Activated CD4-positive, alpha-beta T cell treated with anti-CD3 and anti-CD28 coated beads for 36 hours (primary cell): ENCODE measurements at regions not wholly inside any gene's neighbourhood (a gene's known extent, or its start where the extent isn't known, plus 50 kb on each side); places are given as distances from the start of the nearest gene placed in this dataset.
"Not testable (repeated sequence)": the region's sequence is repeated elsewhere in the genome, so short reads cannot be mapped to it uniquely, and the experiment has no call there.

Source experiments
- ATAC-seq: fragments of 200-7000 bp; cut with Tn5 transposase; one replicate; pipeline ENCODE4 v1.10.0; 2021; ENCODE audit warnings: mild to moderate bottlenecking, moderate library complexity
- CTCF ChIA-PET: fragments of 350-600 bp; sonication (Branson Sonifier 250); formaldehyde crosslinking; loops from one replicate; lab custom pipeline; 2021; ENCODE audit warnings: antibody characterized with exemption; lab: Charles Lee
- POLR2A ChIA-PET: fragments of 350-600 bp; sonication (Branson Sonifier 250); formaldehyde crosslinking; loops from one replicate; lab custom pipeline; 2021; ENCODE audit warnings: antibody characterized with exemption, inconsistent platforms; lab: Charles Lee
- DNase-seq: peaks from one replicate; pipeline ENCODE4 v3.0.0-alpha.2; 2020
- H3K27ac Mint-ChIP-seq: one replicate; pipeline ENCODE4 v1.8.0; 2021; ENCODE audit warnings: mixed read lengths
- H3K27me3 Mint-ChIP-seq: one replicate; pipeline ENCODE4 v1.8.0; 2021; ENCODE audit warnings: mixed read lengths
- H3K36me3 Mint-ChIP-seq: one replicate; pipeline ENCODE4 v1.8.0; 2021; ENCODE audit warnings: low read depth, mixed read lengths
- H3K4me1 Mint-ChIP-seq: one replicate; pipeline ENCODE4 v1.8.0; 2021; ENCODE audit warnings: mixed read lengths
- H3K4me3 Mint-ChIP-seq: one replicate; pipeline ENCODE4 v1.8.0; 2021; ENCODE audit warnings: mild to moderate bottlenecking, moderate library complexity, mixed read lengths
- H3K9me3 Mint-ChIP-seq: one replicate; pipeline ENCODE4 v1.8.0; 2021; ENCODE audit warnings: low read depth, mixed read lengths
- intact Hi-C, 2 experiments: fragments of 100-400 bp; cut with DNase I in 1 of 2; cut with micrococcal nuclease in 1 of 2; formaldehyde crosslinking; loops; one replicate each; pipeline versions ENCODE4 v1.14.2 to v1.15.1; 2022 to 2024; cut with DNase I, micrococcal nuclease

- POLR2A ChIA-PET = no interaction called here
These were observed 108.1 kb upstream of the ZNF746 start for GRCh38 chr7:149605696-149606095.

DNA sequence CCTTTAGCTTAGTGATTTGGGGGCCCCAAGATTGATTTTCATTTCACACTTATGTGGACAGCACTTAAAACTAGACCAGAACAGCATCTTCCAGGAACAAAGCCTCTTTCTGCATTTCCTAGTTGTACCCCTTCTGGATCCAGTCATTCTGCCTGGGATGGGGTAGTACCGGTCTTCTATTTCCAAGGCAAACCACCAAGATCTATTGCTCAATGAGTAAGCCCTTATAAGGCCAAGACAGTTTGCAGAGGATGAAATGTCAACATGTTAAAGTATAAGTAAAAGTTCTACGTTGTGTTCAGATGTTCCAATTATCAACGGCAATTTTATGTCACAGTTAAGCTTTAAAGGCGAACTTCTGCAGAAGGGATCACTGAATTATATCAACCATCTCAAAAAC lies 106.9 kb upstream of the ZNF746 start:
- Mint-ChIP-seq H3K9me3 (no peaks in the 10 kb centered on the region), H3K4me1 (peaks cover 26% of the 10 kb centered on the region), H3K27ac (no peak overlapping the region), H3K36me3 (peaks cover 59% of the 10 kb centered on the region), H3K27me3 (no peaks in the 10 kb centered on the region), H3K4me3 (no peak overlapping the region)
- intact Hi-C loops = no loop called here
- POLR2A ChIA-PET = no interaction called here
- ATAC-seq = no peak
- DNase-seq = no peak
- CTCF ChIA-PET = no interaction called here

More at GRCh38 chr7:149605696-149606095, 108.1 kb upstream of the ZNF746 start:
- intact Hi-C loops = no loop called here
- Mint-ChIP-seq H3K4me1 (peaks cover 14% of the 10 kb centered on the region), H3K4me3 (no peak overlapping the region), H3K27me3 (no peaks in the 10 kb centered on the region), H3K9me3 (no peaks in the 10 kb centered on the region), H3K27ac (peak overlapping the region; percentile 5), H3K36me3 (peaks cover 57% of the 10 kb centered on the region)
- DNase-seq (no peak), ATAC-seq (no peak)
- CTCF ChIA-PET = interaction anchor here (0.7 kb wide), 1 partner anchor 57 kb away, joined by 3 read pairs; no protein-coding TSS in a partner anchor

GRCh38 chr7:149600669-149601330 lies 103.2 kb upstream of the ZNF746 start:
- ChIA-PET CTCF (interaction anchor here (0.6 to 1.0 kb wide), 2 partner anchors 22 to 177 kb away, joined by 3 read pairs; no protein-coding TSS in a partner anchor), POLR2A (interaction anchor here (0.6 to 1.6 kb wide), 4 partner anchors 20 to 401 kb away, joined by 3 to 16 read pairs (median 5); no protein-coding TSS in a partner anchor)
- ATAC-seq = peak; percentile 97
- not testable (repeated sequence) for H3K27me3 Mint-ChIP-seq, H3K9me3 Mint-ChIP-seq
- H3K36me3 Mint-ChIP-seq = peaks cover 55% of the 10 kb centered on the region
- peak overlapping the region; percentile 46 for H3K4me3 Mint-ChIP-seq
- H3K27ac Mint-ChIP-seq = peak overlapping the region; percentile 84
- intact Hi-C loops = loop anchor here (1.0 to 2.0 kb wide), 5 partner anchors 21 to 362 kb away; partner anchors contain the start of genes ZNF212 (in 1 of the 2) and ZNF746 (in 1 of the 2)
- DNase-seq = peak; percentile 78
- H3K4me1 Mint-ChIP-seq = peaks cover 34% of the 10 kb centered on the region

- intact Hi-C loops = loop anchor here (1.0 to 2.0 kb wide), 6 partner anchors 19 to 361 kb away; partner anchors contain the start of gene ZNF212 (in 1 of the 2)
- Mint-ChIP-seq H3K4me1 (peaks cover 34% of the 10 kb centered on the region), H3K9me3 (no peaks in the 10 kb centered on the region), H3K4me3 (peak overlapping the region; percentile 46), H3K27ac (peak overlapping the region; percentile 84), H3K36me3 (peaks cover 51% of the 10 kb centered on the region), H3K27me3 (no peaks in the 10 kb centered on the region)
- no peak for ATAC-seq
- ChIA-PET CTCF (interaction anchor here (1.0 to 1.1 kb wide), 4 partner anchors 23 to 26 kb away, joined by 3 to 7 read pairs (median 4); no protein-coding TSS in a partner anchor), POLR2A (interaction anchor here (0.6 to 1.6 kb wide), 2 partner anchors 21 to 148 kb away, joined by 4 to 6 read pairs; no protein-coding TSS in a partner anchor)
- DNase-seq = no peak
These were observed 102.1 kb upstream of the ZNF746 start for GRCh38 chr7:149599636-149600206.

DNA sequence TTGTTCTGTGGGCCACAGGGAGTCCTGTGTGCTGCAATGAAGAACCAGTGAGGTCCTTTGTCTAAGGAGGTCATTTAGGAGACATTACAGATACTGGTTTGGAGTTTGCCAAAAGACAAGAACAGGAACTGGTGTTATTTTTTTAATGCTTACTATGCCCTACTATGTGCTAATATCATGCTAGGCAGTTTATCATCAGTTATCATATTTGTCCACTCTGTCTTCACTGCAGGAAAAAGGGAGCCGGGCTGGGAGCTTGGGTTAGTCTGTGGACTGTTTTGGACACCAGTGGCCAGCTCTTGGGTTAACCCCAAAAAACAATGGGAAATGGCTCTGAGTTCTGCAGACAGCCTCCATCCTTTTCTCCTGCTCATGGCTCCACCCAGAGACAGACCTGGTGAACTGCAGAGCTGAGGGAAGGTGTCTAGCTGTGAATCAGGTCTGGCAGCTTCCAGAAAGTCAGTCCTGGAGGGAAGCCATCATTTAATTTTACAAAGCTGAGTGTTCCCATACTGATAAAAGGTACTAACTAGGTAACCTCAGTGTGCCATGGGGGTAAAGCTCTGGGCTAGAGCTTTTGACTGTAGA lies 101.2 kb upstream of the ZNF746 start:
- Mint-ChIP-seq H3K27me3 (no peaks in the 10 kb centered on the region), H3K4me1 (peaks cover 34% of the 10 kb centered on the region), H3K9me3 (no peaks in the 10 kb centered on the region), H3K36me3 (peaks cover 48% of the 10 kb centered on the region), H3K4me3 (no peak overlapping the region), H3K27ac (no peak overlapping the region)
- CTCF ChIA-PET = interaction anchor here (0.6 to 1.2 kb wide), 10 partner anchors 10 to 284 kb away, joined by 3 to 7 read pairs (median 4); no protein-coding TSS in a partner anchor
- POLR2A ChIA-PET = interaction anchor here (0.6 to 0.9 kb wide), 3 partner anchors 26 to 1706 kb away, joined by 3 to 4 read pairs (median 4); no protein-coding TSS in a partner anchor
- intact Hi-C loops = loop anchor here in 1 of 2 experiments (1.0 to 2.0 kb wide), 2 partner anchors 18 to 177 kb away; no protein-coding TSS in a partner anchor
- DNase-seq (peak; percentile 65), ATAC-seq (peak; percentile 38)

DNA sequence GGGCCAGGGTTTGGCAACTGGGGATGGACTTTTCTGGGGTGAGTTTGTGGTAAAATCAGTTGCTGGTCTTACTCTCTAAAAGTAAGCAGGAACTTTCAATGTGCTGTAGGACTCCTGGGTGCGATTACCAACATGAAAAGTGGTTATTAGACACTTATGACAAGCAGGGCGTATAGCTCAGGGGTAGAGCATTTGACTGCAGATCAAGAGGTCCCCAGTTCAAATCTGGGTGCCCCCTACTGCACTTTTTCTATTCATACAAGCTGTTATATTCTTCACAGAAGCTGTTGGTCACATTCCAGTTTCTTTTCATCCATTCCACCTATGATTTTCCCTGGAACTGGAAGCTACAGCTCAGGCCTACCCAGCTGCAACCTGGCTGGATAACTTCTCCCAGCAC lies 100.2 kb upstream of the ZNF746 start:
- CTCF ChIA-PET = interaction anchor here (0.7 kb wide), 1 partner anchor 27 kb away, joined by 4 read pairs; no protein-coding TSS in a partner anchor
- POLR2A ChIA-PET, DNase-seq, H3K27me3 Mint-ChIP-seq, H3K4me3 Mint-ChIP-seq, ATAC-seq, H3K27ac Mint-ChIP-seq, H3K9me3 Mint-ChIP-seq: not testable (repeated sequence)
- Mint-ChIP-seq H3K4me1 (peaks cover 31% of the 10 kb centered on the region), H3K36me3 (peaks cover 48% of the 10 kb centered on the region)
- intact Hi-C loops = loop anchor here in 1 of 2 experiments (2.0 kb wide), 1 partner anchor 17 kb away; no protein-coding TSS in a partner anchor

DNA sequence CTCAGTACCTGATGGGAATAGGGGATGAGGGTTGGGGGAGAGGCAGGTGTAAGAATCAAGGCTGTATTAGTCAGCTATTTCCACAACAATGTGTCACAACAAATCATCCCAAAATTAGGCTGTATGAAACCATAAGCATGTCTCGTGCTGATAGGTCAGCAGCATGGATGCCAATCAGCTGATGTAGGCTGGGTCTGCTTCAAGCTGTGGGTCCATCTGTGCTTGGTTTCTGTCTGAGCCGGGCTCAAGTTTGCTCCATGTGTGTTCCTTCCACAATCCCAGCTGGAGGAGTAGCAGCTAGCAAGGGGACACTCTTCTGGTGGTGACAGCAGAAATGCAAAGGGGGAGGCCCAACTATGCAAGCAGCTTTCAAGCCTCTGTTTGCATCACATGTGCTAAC lies 97.9 kb upstream of the ZNF746 start:
- H3K4me3 Mint-ChIP-seq = no peak overlapping the region
- ChIA-PET POLR2A (no interaction called here), CTCF (interaction anchor here (0.9 to 1.0 kb wide), 2 partner anchors 11 to 159 kb away, joined by 3 to 4 read pairs; no protein-coding TSS in a partner anchor)
- H3K27ac Mint-ChIP-seq = no peak overlapping the region
- DNase-seq (no peak), ATAC-seq (no peak)
- no peaks in the 10 kb centered on the region for H3K9me3 Mint-ChIP-seq
- no peaks in the 10 kb centered on the region for H3K27me3 Mint-ChIP-seq
- H3K36me3 Mint-ChIP-seq = peaks cover 37% of the 10 kb centered on the region
- intact Hi-C loops = no loop called here
- peaks cover 18% of the 10 kb centered on the region for H3K4me1 Mint-ChIP-seq

GRCh38 chr7:149595078-149595477 lies 97.5 kb upstream of the ZNF746 start:
- ATAC-seq (no peak), DNase-seq (no peak)
- intact Hi-C loops = no loop called here
- Mint-ChIP-seq H3K36me3 (peaks cover 40% of the 10 kb centered on the region), H3K9me3 (no peaks in the 10 kb centered on the region), H3K4me1 (peaks cover 13% of the 10 kb centered on the region), H3K4me3 (no peak overlapping the region), H3K27ac (no peak overlapping the region), H3K27me3 (no peaks in the 10 kb centered on the region)
- ChIA-PET POLR2A (no interaction called here), CTCF (interaction anchor here (0.9 to 1.0 kb wide), 2 partner anchors 10 to 159 kb away, joined by 3 to 4 read pairs; no protein-coding TSS in a partner anchor)

- CTCF ChIA-PET = interaction anchor here (1.0 to 1.9 kb wide), 2 partner anchors 10 to 88 kb away, joined by 3 to 5 read pairs; no protein-coding TSS in a partner anchor
- no peak for DNase-seq
- H3K4me1 Mint-ChIP-seq = no peaks in the 10 kb centered on the region
- intact Hi-C loops = no loop called here
- H3K36me3 Mint-ChIP-seq = peaks cover 54% of the 10 kb centered on the region
- H3K4me3 Mint-ChIP-seq = no peak overlapping the region
- H3K27me3 Mint-ChIP-seq = no peaks in the 10 kb centered on the region
- H3K27ac Mint-ChIP-seq = no peak overlapping the region
- H3K9me3 Mint-ChIP-seq = peaks cover 1% of the 10 kb centered on the region
- ATAC-seq = no peak
- POLR2A ChIA-PET = no interaction called here
These were observed 91.3 kb upstream of the ZNF746 start for GRCh38 chr7:149588930-149589329.

DNA sequence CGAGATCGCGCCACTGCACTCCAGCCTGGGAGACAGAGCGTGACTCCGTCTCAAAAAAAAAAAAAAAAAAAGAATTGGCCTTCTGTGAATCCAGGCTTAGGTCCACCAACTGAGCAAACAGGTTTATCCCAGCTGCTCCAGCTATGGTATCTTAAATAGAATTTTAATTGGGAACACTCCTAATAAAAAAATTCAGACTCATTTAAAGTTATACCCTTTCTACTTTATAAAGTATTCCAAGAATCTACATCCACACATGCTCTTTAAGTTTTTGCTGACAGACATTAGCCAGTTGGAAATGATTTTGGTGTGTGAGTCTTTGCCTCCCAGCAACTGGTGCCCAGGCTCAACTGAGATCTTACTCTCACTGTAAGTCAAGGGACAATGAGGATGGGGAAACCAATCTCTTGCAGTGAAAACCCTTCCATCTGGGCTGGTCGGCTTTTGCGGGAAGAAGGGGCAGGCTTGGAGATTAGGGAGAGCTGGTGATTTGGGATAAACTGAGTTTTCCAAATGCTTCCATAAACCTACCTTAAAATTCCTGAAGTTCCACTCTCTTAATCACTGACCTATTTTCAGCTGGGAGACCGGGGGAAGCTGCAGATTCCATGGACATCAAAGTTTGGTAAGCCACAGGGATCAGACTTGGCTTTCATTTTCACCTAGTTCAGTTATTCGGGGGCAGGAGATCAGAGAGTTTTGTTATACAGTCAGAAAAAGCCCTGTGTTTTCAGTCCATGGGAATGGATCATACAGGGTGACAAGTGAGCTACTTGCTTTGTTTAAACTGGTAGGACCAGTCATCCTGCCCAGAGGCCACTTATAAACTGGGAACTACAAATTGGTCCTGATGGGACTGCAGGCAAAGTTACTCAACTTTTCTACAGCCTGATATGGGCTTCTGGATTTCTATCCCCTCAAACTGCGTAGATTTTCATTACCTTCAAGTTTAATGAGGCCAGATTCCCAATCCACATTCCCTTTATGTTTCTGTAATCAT lies 89.3 kb upstream of the ZNF746 start:
- H3K4me1 Mint-ChIP-seq = peaks cover 7% of the 10 kb centered on the region
- peaks cover 73% of the 10 kb centered on the region for H3K36me3 Mint-ChIP-seq
- peaks cover 6% of the 10 kb centered on the region for H3K9me3 Mint-ChIP-seq
- H3K4me3 Mint-ChIP-seq = no peak overlapping the region
- DNase-seq (no peak), ATAC-seq (no peak)
- no peaks in the 10 kb centered on the region for H3K27me3 Mint-ChIP-seq
- POLR2A ChIA-PET = no interaction called here
- H3K27ac Mint-ChIP-seq = no peak overlapping the region
- CTCF ChIA-PET = no interaction called here
- intact Hi-C loops = no loop called here
